Lower lobe of right lung (tissue), 2 donors: ENCODE measurements at regions not wholly inside any gene's neighbourhood (a gene's known extent, or its start where the extent isn't known, plus 50 kb on each side); places are given as distances from the start of the nearest gene placed in this dataset.

Source experiments
- ATAC-seq, 2 donors: fragments of 200-7000 bp; cut with Tn5 transposase; one replicate each; pipeline ENCODE4 v1.9.1; 2020 to 2022; ENCODE audit warnings: mild to moderate bottlenecking in 2 of 2, moderate library complexity in 2 of 2
- DNase-seq: peaks from one replicate; pipeline ENCODE4 v3.0.0-alpha.2; 2020
- H3K27ac ChIP-seq: fragments of 200-600 bp; one replicate; pipeline ENCODE4 v1.8.0; 2022
- H3K27me3 ChIP-seq: fragments of 200-600 bp; one replicate; pipeline ENCODE4 v1.8.0; 2022; ENCODE audit warnings: low read depth
- H3K36me3 ChIP-seq: fragments of 200-600 bp; one replicate; pipeline ENCODE4 v1.8.0; 2022; ENCODE audit warnings: mild to moderate bottlenecking
- H3K4me1 ChIP-seq: fragments of 200-600 bp; one replicate; pipeline ENCODE4 v1.8.0; 2022
- H3K4me3 ChIP-seq: fragments of 200-600 bp; one replicate; pipeline ENCODE4 v1.8.0; 2022; ENCODE audit warnings: mild to moderate bottlenecking
- H3K9me3 ChIP-seq: fragments of 200-600 bp; one replicate; pipeline ENCODE4 v1.8.0; 2022
- intact Hi-C: fragments of 100-400 bp; cut with DNase I; formaldehyde crosslinking; loops from one replicate; pipeline ENCODE4 v1.11.0; 2022
- TF ChIP-seq, protein P1 (sequence below): fragments of 200-600 bp; IDR thresholded peaks from one replicate; pipeline ENCODE4 v1.8.0; 2022; ENCODE audit warnings: antibody characterized with exemption, mild to moderate bottlenecking
- donor health status: DM: no; HTN: yes; CAD: no; lungs with severe emphysema.

- Histone ChIP-seq H3K4me3 (no peak overlapping the region), H3K27ac (no peak overlapping the region), H3K36me3 (no peaks in the 10 kb centered on the region), H3K9me3 (no peaks in the 10 kb centered on the region), H3K27me3 (no peaks in the 10 kb centered on the region), H3K4me1 (no peaks in the 10 kb centered on the region)
- ATAC-seq (no peak), DNase-seq (no peak)
- TF ChIP-seq, protein P1, sequence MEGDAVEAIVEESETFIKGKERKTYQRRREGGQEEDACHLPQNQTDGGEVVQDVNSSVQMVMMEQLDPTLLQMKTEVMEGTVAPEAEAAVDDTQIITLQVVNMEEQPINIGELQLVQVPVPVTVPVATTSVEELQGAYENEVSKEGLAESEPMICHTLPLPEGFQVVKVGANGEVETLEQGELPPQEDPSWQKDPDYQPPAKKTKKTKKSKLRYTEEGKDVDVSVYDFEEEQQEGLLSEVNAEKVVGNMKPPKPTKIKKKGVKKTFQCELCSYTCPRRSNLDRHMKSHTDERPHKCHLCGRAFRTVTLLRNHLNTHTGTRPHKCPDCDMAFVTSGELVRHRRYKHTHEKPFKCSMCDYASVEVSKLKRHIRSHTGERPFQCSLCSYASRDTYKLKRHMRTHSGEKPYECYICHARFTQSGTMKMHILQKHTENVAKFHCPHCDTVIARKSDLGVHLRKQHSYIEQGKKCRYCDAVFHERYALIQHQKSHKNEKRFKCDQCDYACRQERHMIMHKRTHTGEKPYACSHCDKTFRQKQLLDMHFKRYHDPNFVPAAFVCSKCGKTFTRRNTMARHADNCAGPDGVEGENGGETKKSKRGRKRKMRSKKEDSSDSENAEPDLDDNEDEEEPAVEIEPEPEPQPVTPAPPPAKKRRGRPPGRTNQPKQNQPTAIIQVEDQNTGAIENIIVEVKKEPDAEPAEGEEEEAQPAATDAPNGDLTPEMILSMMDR: no peak
- intact Hi-C loops: no loop called here
These were observed 168.3 kb upstream of the TNP1 start for GRCh38 chr2:217028128-217028527.

DNA sequence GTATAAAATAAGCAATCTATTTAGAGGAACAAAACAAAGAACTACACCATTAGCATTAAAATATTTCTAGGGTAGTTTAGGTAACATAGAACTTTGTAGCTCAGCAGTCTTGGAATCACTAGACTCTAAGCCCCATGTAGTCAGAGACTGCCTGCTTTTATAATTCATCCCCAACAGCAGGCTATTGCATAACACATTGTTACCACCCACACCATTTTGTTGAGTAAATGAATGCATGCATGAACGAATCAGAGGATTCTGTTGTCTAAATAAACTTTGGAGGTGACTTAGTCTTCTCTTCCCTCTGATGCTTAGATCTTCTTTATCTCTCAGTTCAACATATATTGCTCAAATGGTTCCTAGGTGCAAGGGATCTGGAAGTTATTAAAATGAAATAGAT, 167.6 kb upstream of the TNP1 start:
- Histone ChIP-seq H3K4me1 (no peaks in the 10 kb centered on the region), H3K4me3 (no peak overlapping the region), H3K27me3 (no peaks in the 10 kb centered on the region), H3K27ac (no peak overlapping the region), H3K9me3 (no peaks in the 10 kb centered on the region), H3K36me3 (no peaks in the 10 kb centered on the region)
- intact Hi-C loops: no loop called here
- TF ChIP-seq, protein P1: no peak
- DNase-seq: no peak
- ATAC-seq: no peak

- H3K36me3 ChIP-seq: no peaks in the 10 kb centered on the region
- no peaks in the 10 kb centered on the region for H3K9me3 ChIP-seq
- intact Hi-C loops: no loop called here
- no peak for DNase-seq
- no peak overlapping the region for H3K4me3 ChIP-seq
- ATAC-seq: no peak
- no peaks in the 10 kb centered on the region for H3K4me1 ChIP-seq
- TF ChIP-seq, protein P1: no peak
- H3K27me3 ChIP-seq: no peaks in the 10 kb centered on the region
- no peak overlapping the region for H3K27ac ChIP-seq
These were observed 166.7 kb upstream of the TNP1 start for GRCh38 chr2:217026569-217026968.

DNA sequence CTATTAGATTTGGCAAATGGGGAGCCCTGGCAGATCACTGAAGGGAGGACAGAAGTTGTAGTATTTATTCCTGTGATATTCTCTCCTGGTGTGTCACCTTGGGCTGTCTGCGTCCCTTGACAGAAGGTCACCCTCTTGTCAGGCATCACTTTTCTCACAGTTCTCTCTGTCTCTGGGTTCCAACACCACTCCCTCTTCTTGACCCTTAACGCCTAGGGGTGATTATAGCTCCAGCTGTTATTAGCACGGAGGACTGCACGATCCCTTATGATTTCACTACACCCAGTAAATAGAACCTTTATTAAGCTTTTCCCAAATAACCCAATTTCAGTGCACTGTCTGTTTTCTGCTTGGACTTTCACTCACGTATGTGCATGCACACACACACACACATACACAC, 166.3 kb upstream of the TNP1 start:
- DNase-seq (no peak), ATAC-seq (no peak)
- Histone ChIP-seq H3K27me3 (no peaks in the 10 kb centered on the region), H3K4me1 (no peaks in the 10 kb centered on the region), H3K4me3 (no peak overlapping the region), H3K36me3 (no peaks in the 10 kb centered on the region), H3K27ac (no peak overlapping the region), H3K9me3 (no peaks in the 10 kb centered on the region)
- TF ChIP-seq, protein P1: no peak
- intact Hi-C loops: no loop called here

DNA sequence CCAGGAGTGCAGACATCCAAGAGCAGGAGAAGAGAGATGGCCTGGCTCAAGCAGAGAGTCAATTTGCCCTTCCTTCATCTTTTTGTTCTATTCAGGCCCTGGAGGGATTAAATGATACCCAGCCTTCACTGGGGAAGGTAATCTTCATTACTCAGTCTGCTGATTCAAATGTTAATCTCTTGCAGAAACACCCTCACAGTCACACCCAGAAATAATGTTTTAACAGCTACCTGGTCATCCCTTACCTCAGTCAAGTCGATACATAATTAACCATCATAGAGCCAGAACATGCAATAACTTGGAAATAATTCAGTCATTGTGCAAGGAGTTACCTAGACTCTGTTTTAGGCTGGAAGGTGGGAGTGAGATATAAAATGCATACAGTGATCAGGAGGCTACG, 163.7 kb upstream of the TNP1 start:
- Histone ChIP-seq H3K9me3 (peaks cover 5% of the 10 kb centered on the region), H3K36me3 (no peaks in the 10 kb centered on the region), H3K4me3 (no peak overlapping the region), H3K27me3 (no peaks in the 10 kb centered on the region), H3K4me1 (no peaks in the 10 kb centered on the region), H3K27ac (no peak overlapping the region)
- DNase-seq (no peak), ATAC-seq (no peak)
- TF ChIP-seq, protein P1: no peak
- intact Hi-C loops: no loop called here
